Stimulated activated CD8-positive, alpha-beta memory T cell treated with anti-CD3 and anti-CD28 coated beads, Interleukin-12 subunit alpha, Interleukin-12 subunit beta, amount 100 ng/mL, for 24 hours (primary cell): ENCODE measurements at regions not wholly inside any gene's neighbourhood (a gene's known extent, or its start where the extent isn't known, plus 50 kb on each side); places are given as distances from the start of the nearest gene placed in this dataset.

ENCODE experiments used
- DNase-seq: peaks from one replicate; pipeline ENCODE4 v3.0.0-alpha.2; 2020; ENCODE audit errors: extremely low read depth

GRCh38 chr2:180062178-180062577 lies 55.1 kb upstream of the CWC22 start:
- no peak for DNase-seq

- DNase-seq = no peak
Observed at GRCh38 chr2:180061546-180061945, 54.4 kb upstream of the CWC22 start.

- no peak for DNase-seq
Observed at GRCh38 chr2:180061085-180061484, 54.0 kb upstream of the CWC22 start.

DNA sequence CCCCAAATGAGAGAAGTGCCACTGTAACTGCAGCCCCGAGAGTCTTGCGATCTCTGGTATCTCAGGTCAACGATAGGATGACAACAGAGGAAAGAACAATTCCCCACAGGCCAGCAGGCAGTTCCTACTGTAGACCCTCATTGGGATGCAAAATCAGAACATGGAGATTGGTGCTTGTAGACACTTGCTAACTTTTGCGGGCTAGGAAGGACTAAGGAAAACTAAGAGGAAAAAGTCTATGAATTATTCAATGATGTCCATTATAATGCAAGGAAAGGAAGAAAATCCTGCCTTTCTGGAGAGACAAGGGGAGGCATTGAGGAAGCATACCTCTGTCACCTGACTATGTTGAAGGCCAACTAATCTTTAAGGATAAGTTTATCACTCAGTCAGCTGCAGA lies 51.9 kb upstream of the CWC22 start:
- no peak for DNase-seq

- DNase-seq = no peak
Observed at GRCh38 chr2:180057706-180058412, 50.8 kb upstream of the CWC22 start.
